ENCODE measurements at regions not wholly inside any gene's neighbourhood (a gene's known extent, or its start where the extent isn't known, plus 50 kb on each side); places are given as distances from the start of the nearest gene placed in this dataset.

GRCh38 chr12:84601483-84601882 lies 311.1 kb downstream of the SLC6A15 start:
- no peaks in the 10 kb centered on the region for H3K4me1 ChIP-seq (ENCODE audit: control insufficient read depth, insufficient read depth, low read length)
- H3K56ac ChIP-seq (ENCODE audit: extremely low read depth, insufficient read depth, low read length): no peak overlapping the region
- H3K4me2 ChIP-seq (ENCODE audit: low read depth, low read length): no peak overlapping the region
- ATAC-seq (ENCODE audit: low read depth) (no peak), DNase-seq (no peak)
- no peak overlapping the region for H2BK15ac ChIP-seq (ENCODE audit: low read depth, low read length)
- dilution Hi-C loops (cut with HindIII; ENCODE audit: low sequenced_read_pairs, unreplicated experiment) (no loop called here), intact Hi-C loops (cut with micrococcal nuclease) (no loop called here), in situ Hi-C loops (cut with MboI; ENCODE audit: low sequenced_read_pairs) (no loop called here)
- H3K14ac ChIP-seq (replicated peaks; ENCODE audit: low read depth, low read length): no peak overlapping the region
- H3K4me3 ChIP-seq (ENCODE audit: insufficient read depth, low read depth, low read length): no peak overlapping the region
- ChIA-PET CTCF (no interaction called here), POLR2A (ENCODE audit: unreplicated experiment) (no interaction called here)
- H3K9me3 ChIP-seq (ENCODE audit: control insufficient read depth, insufficient read depth, low read length): no peaks in the 10 kb centered on the region
- H3K9ac ChIP-seq (ENCODE audit: low read depth, low read length): no peak overlapping the region
- H3K4ac ChIP-seq (ENCODE audit: low read depth, low read length): no peak overlapping the region
- no peak overlapping the region for H2BK5ac ChIP-seq (ENCODE audit: low read depth, low read length, poor library complexity, severe bottlenecking)
- no peak overlapping the region for H4K91ac ChIP-seq (ENCODE audit: insufficient read depth, low read depth, low read length)
- H3K79me1 ChIP-seq (ENCODE audit: low read depth in 1 of 2, low read length in 2 of 2): no peaks in the 10 kb centered on the region
- no peak for TF ChIP-seq FOS (IDR thresholded peaks at IDR 0.05; ENCODE audit: low read depth, low read length)
- TF ChIP-seq CTCF (conservative IDR thresholded peaks at IDR 0.05; ENCODE audit: low read depth, low read length): no peak
- no peak for TF ChIP-seq BHLHE40 (IDR thresholded peaks at IDR 0.05; ENCODE audit: low read depth, low read length)
- TF ChIP-seq RCOR1 (IDR thresholded peaks at IDR 0.05; ENCODE audit: insufficient replicate concordance, low read length): no peak
- no peak for TF ChIP-seq MXI1 (IDR thresholded peaks at IDR 0.05; ENCODE audit: borderline replicate concordance, low read depth, low read length)
- no peak for TF ChIP-seq ELK1 (IDR thresholded peaks at IDR 0.05; ENCODE audit: borderline replicate concordance, low read depth, low read length)
- TF ChIP-seq POLR2A (IDR thresholded peaks at IDR 0.05; ENCODE audit: low read depth, low read length): no peak
- TF ChIP-seq CHD1 (IDR thresholded peaks at IDR 0.05; ENCODE audit: low read depth, low read length): no peak
- no peak for TF ChIP-seq SMC3 (IDR thresholded peaks at IDR 0.05; ENCODE audit: low read depth, low read length)
- TF ChIP-seq NFE2L2 (IDR thresholded peaks at IDR 0.05; ENCODE audit: low read depth, low read length): no peak
- no peak for TF ChIP-seq RAD21 (IDR thresholded peaks at IDR 0.05; ENCODE audit: low read length)
- no peak for TF ChIP-seq CEBPB (IDR thresholded peaks at IDR 0.05; ENCODE audit: low read depth, low read length)
- TF ChIP-seq MAZ (IDR thresholded peaks at IDR 0.05; ENCODE audit: borderline replicate concordance, low read depth, low read length): no peak
- no peak for TF ChIP-seq RFX5 (IDR thresholded peaks at IDR 0.05; ENCODE audit: low read depth, low read length)
- H4K5ac ChIP-seq (ENCODE audit: low read depth, low read length): no peak overlapping the region
- H2AK9ac ChIP-seq (replicated peaks; ENCODE audit: low read depth, low read length, poor library complexity): no peak overlapping the region
- no peaks in the 10 kb centered on the region for H3K36me3 ChIP-seq (ENCODE audit: control insufficient read depth, insufficient read depth, low read length)
- WGBS, 2 experiments (ENCODE audit: extremely low coverage in 2 of 2, insufficient read length in 1 of 2): 100% methylated on average over 1 of the region's 3 CpGs; no CpG with 5 or more reads in 1 of the 2 experiments
- H3K18ac ChIP-seq (ENCODE audit: low read depth, low read length): no peak overlapping the region
- no peak overlapping the region for H3K27ac ChIP-seq (ENCODE audit: insufficient read depth, low read length)
- no peaks in the 10 kb centered on the region for H3K27me3 ChIP-seq (ENCODE audit: control insufficient read depth, insufficient read depth, low read length)
- H2BK20ac ChIP-seq (ENCODE audit: low read depth, low read length): no peak overlapping the region
- H4K8ac ChIP-seq (ENCODE audit: low read depth in 2 of 2, low read length in 2 of 2): no peak overlapping the region
- no peaks in the 10 kb centered on the region for H4K20me1 ChIP-seq (ENCODE audit: insufficient read depth, low read length)
- H2AFZ ChIP-seq (replicated peaks; ENCODE audit: low read length, poor library complexity): no peak overlapping the region
- no peak overlapping the region for H2AK5ac ChIP-seq (ENCODE audit: low read depth, low read length)
- no TSS peak for BruUV-seq (replicated peaks)
- no peaks in the 10 kb centered on the region for H3K9me1 ChIP-seq (ENCODE audit: insufficient read depth, low read length)
- H3K23ac ChIP-seq (ENCODE audit: low read depth, low read length): no peak overlapping the region
- H2BK120ac ChIP-seq (ENCODE audit: low read depth, low read length): no peak overlapping the region

Data from IMR-90 (cell line).